ENCODE measurements at regions not wholly inside any gene's neighbourhood (a gene's known extent, or its start where the extent isn't known, plus 50 kb on each side); places are given as distances from the start of the nearest gene placed in this dataset.
"Not testable (repeated sequence)": the region's sequence is repeated elsewhere in the genome, so short reads cannot be mapped to it uniquely, and the experiment has no call there.

DNA sequence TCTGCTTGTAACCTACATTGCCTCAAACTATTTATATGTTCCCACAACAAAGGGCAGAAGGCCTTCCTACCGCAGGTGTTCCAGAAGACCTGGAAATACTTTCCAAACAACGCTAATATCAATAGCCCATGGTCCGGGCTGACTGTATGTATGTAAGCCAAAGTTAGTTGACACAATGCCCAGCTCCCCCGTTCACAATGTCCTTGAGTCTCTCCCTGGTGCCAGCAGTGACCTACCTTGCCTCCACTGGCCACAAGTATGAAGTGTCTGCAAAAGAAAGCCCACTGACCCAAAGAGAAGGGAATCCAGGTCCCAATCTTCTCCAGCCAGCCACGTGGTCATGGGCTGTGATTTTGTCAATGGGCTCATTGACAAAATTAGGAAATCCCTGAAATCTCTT, 118.6 kb downstream of the DLEU7 start:
- no peak for DNase-seq (ENCODE audit: low read depth in 1 of 2, low spot score in 1 of 2)

DNA sequence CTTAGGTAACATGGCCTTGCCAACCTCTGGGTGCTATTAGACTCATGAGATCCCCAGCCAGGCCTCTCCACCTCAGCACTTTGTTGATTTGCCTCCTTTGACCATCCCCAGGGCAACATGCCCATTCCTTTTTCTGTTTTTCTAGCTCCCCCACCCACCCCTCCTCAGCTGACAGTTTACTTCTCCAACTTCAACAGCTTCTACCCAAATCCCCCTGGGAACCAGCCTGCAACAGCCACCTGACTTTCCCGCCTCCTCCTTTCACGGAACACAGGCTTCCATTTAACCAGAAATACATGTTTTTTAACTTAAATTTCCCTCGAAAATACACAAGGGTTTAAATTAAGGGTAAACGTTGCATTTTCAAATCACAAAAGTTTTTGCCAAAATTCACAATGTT, 117.3 kb downstream of the DLEU7 start:
- no peak for DNase-seq (ENCODE audit: low read depth in 1 of 2, low spot score in 1 of 2)

DNA sequence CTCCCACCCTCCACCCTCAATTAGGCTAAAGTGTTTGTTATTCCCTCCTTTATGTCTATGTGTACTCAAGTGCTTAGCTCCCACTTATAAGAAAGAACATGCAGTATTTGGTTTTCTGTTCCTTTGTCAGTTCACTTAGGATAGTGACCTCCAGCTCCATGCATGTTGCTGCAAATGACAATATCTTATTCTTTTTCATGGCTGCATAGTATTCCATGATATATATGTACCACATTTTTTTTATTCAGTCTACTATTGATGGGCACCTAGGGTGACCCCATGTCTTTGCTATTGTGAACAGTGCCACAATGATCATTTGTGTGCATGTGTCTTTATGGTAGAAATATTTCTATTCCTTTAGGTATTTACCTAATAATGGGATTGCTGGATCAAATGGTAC, 114.3 kb downstream of the DLEU7 start:
- no peak for DNase-seq (ENCODE audit: low read depth in 1 of 2, low spot score in 1 of 2)

DNA sequence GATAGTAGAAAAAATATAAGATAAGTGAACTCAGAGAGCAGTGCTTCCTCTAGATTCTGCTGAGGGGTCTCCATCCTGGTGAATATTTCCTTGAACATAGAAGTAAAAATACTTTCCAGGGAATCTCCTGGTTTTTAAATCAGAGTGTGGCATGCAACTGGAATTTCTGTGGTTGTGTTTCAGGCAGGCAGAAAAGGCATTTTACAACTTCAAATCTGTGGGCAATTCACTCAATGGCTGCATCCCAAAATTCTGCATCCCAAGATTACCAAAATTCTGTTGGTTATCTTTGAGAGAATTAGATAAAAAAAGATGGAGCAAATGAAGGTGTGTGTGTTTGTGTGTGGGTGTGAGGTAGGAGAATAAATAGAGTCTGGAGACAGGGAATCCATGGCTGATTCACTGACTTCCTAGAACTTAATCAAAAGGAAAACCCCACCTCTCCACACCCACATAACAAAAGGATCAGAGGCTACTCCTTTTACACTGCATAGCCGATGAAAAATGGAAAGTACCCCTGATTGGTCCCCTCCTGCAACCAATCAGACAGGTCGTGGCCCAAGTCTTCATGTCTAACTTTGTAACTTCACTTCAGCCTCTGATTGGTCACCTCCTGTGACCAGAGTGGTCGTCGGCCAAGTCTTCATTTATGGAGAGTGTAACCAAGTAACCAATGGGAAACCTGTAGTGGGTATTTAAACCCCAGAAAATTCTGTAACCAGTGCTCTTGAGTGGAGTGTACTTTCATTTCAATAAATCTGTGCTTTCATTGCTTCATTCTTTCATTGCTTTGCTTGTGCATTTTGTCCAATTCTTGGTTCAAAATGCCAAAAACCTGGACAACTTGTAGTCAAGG, 112.8 kb downstream of the DLEU7 start:
- no peak for DNase-seq (ENCODE audit: low read depth in 1 of 2, low spot score in 1 of 2)

DNA sequence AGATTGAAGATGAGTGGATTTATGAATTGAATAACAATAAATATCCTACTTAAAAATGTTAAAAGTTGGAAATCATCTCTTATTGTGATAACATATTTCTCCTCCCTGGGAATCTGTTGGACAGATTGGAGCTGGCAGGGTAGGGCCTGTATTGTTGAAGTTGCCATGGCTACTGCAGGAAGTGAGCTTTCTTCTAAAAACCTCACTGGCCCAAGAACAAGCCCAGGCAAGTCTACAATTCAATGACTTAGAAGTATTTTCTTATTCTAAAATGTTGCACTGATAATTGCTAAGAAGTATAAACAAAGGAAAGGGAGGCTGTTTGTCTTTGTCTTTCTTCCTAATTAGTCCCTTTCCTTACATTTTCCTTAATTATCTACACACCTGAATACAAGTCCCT, 112.1 kb downstream of the DLEU7 start:
- no peak for DNase-seq (ENCODE audit: low read depth in 1 of 2, low spot score in 1 of 2)

DNA sequence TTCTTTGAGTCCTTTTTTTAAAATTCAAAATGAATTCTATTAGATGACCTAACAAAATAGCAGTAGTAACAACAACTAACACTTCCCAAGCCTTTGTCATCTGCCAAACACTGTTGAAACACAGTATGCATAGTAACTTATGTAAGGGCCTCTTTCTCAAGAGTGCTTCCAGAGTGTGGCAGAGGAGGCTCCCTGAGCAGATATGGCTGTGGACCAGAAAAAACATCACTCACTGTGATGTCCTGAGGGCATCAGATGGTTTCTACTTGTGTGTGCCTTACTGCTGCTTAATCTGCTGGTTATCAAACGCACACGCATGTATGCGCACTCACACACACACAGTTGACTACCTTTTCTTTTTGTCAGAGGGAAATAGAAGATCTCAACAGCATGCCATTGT, 110.8 kb downstream of the DLEU7 start:
- no peak for DNase-seq (ENCODE audit: low read depth in 1 of 2, low spot score in 1 of 2)

DNA sequence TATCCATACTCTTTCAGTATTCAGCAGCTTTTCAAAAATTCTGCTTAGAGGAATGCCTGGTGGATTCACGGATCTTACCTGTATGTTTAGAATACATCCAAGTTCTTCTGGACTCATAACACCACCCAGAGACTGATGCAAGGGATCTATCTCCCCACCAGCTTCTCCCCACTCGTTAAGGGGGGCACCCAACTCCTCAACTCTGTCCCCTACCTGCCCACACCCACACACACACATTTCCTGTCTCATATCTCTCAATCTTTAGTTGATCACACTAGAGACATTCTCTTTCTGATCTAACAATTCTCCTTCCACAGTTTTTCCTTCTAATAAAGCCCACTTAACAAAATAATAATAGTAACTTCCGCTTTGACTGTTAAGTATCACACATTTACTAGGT, 110.1 kb downstream of the DLEU7 start:
- no peak for DNase-seq (ENCODE audit: low read depth in 1 of 2, low spot score in 1 of 2)

DNA sequence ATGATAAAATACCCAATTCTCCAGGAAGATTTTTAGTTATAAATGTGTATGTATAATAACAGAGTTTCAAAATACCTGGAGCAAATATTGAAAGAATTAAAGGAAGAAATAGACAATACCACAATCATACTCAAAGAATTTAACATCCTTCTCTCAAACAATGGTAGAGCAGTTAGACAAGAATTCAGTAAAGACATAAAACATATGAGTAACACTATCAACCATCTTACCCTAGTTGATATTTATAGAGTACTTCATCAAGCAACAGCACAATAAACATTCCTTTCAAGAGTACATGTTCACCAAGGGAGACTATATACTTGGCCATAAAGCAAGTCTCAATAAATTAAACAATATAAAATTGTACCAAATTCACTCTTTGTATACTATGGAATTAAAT, 108.4 kb downstream of the DLEU7 start:
- no peak for DNase-seq (ENCODE audit: low read depth in 1 of 2, low spot score in 1 of 2)

DNA sequence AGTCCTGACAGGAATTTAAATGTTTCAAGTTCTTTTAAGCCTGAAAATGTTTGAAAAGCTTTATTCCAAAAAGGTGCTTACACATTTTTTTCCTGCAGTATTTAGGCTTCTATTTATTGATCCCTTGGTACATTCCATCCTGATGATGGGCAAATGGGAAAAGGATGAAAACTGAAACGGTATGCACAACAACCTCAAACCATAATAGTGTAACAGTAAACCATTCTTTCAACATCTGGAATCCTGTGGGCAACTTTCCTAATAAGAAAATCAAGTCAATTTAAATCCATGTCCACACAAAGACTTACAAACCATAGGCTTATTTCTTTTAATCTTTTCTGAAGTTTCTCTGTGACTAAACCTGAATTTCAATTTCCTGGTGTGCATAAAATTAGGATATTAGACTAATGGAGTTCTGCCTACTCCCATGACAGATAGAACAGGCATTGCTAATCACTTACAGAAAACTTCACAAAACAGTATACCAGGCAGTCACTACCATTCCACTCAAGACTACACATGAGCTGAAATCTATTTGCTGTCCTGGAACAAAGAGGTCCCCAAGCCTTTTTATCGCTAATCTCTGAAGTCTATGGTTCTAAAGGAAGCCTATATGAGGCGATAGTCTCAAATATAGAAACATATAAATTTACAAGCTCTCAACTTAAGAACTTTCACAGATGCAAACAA, 103.3 kb downstream of the DLEU7 start:
- DNase-seq (ENCODE audit: low read depth in 1 of 2, low spot score in 1 of 2), result no peak

DNA sequence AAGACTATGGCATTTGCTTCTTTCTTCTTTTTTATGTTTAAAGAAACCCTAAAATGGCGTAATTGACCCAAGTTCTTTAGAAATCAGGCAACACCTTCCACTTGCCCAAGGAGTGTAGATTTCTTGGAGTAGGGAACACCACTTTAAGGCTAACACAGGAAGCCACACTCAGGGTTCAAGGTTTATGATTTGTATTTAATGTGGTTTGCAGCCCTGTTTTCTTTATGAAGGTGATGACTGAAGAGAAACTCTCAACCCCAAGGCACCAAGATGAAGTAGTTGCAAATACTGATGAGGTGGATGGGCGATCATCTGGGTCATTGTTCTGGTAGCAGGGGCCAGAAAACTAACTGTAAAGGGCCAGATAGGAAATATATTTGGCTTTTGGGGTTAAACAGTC, 101.1 kb downstream of the DLEU7 start:
- no peak for DNase-seq (ENCODE audit: low read depth in 1 of 2, low spot score in 1 of 2)

DNA sequence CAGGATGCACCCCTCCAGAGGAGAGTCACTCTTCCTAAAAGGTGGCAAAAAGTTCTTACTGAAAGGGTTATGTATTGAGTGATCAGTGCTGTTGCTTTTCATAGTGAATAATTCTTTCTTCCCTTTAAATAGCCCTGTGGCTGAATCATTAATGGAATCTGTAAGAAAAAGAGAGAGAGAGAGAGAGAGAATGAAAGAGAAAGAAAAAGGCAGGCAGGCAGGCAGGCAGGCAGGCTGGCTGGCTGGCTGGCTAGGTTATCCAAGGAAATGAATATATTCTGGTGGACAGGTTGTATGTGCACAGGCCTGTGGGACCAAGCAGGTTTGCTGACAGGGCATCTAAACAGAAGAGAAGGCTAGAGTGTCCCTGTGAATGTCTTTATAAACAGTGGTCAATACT, 100.5 kb downstream of the DLEU7 start:
- DNase-seq (ENCODE audit: low read depth in 1 of 2, low spot score in 1 of 2), result no peak

DNA sequence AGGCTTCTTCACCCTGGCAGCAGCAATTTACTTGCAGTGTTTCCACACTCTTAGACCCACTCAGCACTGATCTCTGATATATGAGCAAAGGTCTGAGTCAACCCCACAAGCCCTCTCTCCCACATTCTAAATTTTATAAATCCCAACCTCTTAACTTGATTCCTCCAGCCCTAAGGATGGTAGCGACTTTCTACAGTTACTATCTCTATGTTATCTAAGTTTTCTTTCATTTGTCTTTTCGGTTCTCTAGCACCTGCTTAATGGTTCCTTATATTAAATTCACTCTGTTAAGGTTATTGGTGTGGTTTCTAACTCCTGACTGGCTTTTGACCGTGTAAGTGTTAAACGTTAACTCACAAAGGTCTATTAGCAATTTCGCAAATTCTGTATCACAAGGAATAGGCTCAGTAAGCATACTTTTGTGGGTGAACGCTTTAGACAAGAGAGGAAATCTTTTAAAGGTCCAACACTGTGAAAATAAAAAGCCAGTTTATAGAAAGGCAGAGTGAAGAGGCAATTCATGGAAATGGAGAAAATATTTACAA, 99.3 kb downstream of the DLEU7 start:
- DNase-seq (ENCODE audit: low read depth in 1 of 2, low spot score in 1 of 2), result no peak

DNA sequence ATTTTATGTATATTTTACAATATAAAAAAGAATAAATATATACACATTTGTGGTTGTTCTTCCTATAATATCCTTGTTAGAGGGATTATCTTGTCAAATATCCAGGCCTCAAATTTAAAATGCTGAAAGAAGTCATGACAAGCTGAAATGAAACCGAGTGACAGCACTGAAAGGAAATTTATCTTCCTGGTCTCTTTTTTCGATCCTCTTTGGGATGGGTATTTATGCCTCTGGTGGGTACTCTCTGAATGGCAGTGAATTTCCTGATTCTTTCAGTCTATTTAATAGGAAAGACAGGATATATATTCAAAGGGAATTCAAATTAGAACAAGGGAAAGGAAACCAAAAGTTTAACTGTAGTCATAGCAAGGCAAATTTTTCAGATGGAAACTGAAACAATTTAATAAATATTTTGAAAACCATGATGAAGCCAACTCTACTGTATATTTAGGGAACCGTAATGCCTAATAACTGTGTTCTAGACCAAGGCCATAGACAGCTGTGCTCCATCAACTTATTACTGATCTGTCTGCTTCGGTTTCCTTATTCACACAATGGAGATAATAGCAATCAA, 97.9 kb downstream of the DLEU7 start:
- DNase-seq (ENCODE audit: low read depth in 1 of 2, low spot score in 1 of 2), result no peak

DNA sequence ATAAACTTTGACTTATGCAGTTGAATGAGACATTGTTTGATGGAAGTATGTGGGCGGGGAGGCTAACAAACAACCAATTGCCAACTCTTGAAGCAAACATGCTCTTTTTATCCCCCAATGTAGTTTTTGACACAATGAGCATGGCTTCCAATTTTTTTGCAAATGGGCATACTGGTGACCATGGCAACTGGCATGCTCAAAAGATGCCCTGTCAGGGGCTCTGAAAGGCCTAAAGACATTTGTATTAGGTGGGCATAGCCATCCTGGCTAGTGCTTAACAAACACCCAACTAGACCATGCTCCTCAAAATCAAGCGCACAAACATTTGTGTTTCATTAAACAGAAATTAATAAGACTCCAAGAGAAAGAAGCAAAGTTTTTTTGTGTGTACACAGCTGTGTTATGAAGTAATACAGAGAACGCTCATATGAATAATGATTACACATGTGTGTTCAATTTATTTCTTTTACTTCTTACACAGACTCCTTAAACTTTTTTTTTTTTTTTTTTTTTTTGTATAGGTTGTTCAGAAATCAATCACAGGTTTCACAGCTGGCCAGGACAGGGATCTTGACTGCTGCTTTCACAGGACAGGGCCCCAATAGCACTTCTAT, 95.6 kb downstream of the DLEU7 start:
- no peak for DNase-seq (ENCODE audit: low read depth in 1 of 2, low spot score in 1 of 2)

DNA sequence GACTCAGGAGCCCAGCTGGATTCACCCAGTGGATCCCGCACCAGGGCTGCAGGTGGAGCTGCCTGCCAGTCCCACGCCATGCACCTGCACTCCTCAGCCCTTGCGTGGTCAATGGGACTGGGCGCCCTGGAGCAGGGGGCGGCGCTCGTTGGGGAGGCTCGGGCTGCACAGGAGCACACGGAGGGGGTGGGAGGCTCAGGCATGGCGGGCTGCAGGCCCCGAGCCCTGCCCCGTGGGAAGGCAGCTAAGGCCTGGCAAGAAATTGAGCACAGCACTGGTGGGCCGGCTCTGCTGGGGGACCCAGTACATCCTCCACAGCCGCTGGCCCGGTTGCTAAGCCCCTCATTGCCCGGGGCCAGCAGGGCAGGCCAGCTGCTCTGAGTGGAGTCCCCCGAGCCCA, 90.3 kb downstream of the DLEU7 start:
- not testable (repeated sequence) for DNase-seq (ENCODE audit: low read depth in 1 of 2, low spot score in 1 of 2)

DNA sequence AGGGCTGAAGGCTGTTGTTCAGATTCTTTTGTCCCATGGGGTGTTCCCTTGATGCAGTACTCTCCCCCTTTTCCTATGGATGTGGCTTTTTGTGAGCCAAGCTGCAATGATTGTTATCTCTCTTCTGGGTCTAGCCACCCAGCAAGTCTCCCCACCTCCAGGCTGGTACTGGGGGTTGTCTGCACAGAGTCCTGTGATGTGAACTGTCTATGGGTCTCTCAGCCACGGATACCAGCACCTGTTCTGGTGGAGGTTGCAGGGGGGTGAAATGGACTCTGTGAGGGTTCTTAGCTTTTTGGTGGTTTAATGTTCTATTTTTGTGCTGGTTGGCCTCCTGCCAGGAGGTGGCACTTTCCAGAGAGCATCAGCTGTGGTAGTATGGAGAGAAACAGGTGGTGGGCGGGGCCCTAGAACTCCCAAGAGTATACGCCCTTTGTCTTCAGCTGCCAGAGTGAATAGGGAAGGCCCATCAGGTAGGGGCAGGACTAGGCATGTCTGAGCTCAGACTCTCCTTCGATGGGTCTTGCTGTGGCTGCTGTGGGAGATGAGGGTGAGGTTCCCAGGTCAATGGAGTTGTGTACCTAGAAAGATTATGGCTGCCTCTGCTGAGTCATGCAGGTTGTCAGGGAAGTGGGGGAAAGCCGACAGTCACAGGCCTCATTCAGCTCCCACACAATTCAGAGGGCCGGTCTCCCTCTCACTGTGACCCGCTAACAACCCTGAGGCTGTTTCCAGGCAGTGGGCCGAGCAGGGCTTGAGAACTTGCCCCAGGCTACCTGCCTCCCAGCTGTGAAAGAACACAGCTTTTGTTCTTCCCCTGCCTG, 87.4 kb downstream of the DLEU7 start:
- DNase-seq (ENCODE audit: low read depth in 1 of 2, low spot score in 1 of 2), result not testable (repeated sequence)

DNA sequence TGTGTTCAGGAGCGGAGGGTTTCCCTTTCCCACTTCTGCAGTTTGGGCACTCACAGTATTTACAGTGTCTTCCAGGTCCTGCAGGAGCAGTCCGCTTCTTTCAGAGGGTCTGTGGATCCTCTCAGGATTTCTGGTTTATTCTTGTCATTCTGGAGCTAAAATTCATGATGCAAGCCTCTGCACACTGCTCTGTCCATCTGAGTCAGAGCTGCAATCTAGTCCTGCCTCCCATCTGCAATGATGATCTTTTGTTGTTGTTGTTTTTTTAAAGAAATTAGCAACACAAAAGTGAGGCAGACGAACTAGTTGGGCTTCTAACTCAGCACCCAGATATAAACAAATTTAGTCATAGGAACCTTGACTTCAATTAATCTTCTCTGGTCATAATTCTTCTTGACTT, 86.5 kb downstream of the DLEU7 start:
- no peak for DNase-seq (ENCODE audit: low read depth in 1 of 2, low spot score in 1 of 2)

DNA sequence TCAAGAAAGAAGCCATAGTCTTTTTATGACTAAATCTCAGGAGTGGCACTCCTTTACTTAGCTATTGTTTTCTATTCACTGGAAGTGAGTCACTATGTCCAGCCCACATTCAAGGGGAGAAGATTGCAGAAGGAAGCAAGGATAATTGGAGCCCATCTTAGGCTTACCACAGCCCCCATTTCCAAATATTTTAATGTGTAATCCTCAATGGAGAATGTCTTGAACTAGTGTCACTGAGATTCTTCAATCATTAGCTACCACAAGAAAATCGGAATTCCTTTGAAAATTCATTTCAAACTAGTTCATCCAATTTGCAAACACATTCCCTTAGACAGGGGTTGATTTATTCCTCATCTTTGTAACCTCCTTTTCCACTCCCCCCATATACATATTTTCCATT, 84.7 kb downstream of the DLEU7 start:
- no peak for DNase-seq (ENCODE audit: low read depth in 1 of 2, low spot score in 1 of 2)

DNA sequence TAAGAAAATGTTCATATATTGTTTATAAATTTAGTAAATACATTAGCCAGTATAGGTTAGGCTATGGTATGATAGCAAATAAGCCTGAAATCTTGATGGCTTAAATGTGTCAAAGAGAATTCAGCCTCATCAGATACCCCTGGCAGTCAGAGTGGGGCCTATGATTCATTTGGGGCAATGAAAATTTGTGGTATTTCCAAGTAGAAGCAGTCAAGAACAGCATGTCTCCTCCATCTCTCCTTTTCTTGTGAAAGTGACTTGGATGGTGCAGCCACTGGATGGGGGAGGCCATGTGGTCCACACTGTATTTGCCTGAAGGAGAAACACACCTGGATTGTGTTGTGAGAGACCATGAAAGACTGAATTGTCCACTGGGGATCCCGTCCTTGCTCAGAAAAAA, 82.7 kb downstream of the DLEU7 start:
- DNase-seq (ENCODE audit: low read depth in 1 of 2, low spot score in 1 of 2), result no peak

DNA sequence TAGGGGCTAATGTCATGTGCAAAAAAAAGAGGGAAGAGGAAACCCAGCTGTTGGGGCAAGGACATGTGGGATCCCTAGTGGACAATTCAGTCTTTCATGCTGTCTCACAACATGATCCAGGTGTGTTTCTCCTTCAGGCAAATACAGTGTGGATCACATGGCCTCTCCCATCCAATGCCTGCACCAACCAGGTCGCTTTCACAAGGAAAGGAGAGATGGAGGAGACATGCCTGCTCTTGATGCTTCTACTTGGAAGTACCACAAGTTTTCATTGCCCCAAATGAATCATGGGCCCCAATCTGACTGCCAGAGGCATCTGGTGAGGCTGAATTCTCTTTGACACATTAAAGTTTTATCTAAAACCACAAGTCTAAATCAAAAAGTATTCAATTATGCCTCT, 82.1 kb downstream of the DLEU7 start:
- no peak for DNase-seq (ENCODE audit: low read depth in 1 of 2, low spot score in 1 of 2)
